HepG2 (cell line): ENCODE measurements at regions not wholly inside any gene's neighbourhood (a gene's known extent, or its start where the extent isn't known, plus 50 kb on each side); places are given as distances from the start of the nearest gene placed in this dataset.

ENCODE experiments used
- ATAC-seq: fragments of 200-7000 bp; cut with Tn5 transposase; 3 replicates; pipeline ENCODE4 v1.9.1; 2020; ENCODE audit warnings: mild to moderate bottlenecking, moderate library complexity
- BruUV-seq: library from RNA; stranded (reverse); fragments of 400-500 nt; replicated peaks from 2 replicates; lab custom pipeline; 2021; lab: Mats Ljungman, UMichigan
- CTCF ChIA-PET: fragments of 300-600 bp; formaldehyde crosslinking; extraction: SDS; loops from one replicate; lab custom pipeline; 2021; ENCODE audit warnings: low total read pairs, inconsistent platforms, low intra/inter-chr PET ratio; lab: Yijun Ruan, JAX
- POLR2A ChIA-PET: fragments of 350-600 bp; sonication (Branson Sonifier 250); formaldehyde crosslinking; loops from one replicate; lab custom pipeline; 2020; ENCODE audit warnings: antibody characterized with exemption, inconsistent platforms; lab: Yijun Ruan, JAX
- DNase-seq: peaks from one replicate; pipeline ENCODE4 v3.0.0-alpha.2; 2015; ENCODE audit warnings: low spot score
- FAIRE-seq: peaks from 3 replicates; lab custom pipeline; 2011; peaks lifted over from hg19 to GRCh38; lab: Jason Lieb, UNC
- H2AFZ ChIP-seq: one replicate; pipeline ENCODE4 v1.6.1; 2011; ENCODE audit warnings: low read length, inconsistent platforms
- H3K27ac ChIP-seq: fragments of 300-600 bp; 3 replicates; pipeline ENCODE4 v1.8.0; 2011; ENCODE audit warnings: mixed run types, mild to moderate bottlenecking, mixed read lengths, low read length, inconsistent platforms; ENCODE audit not compliant: insufficient read depth; ENCODE audit errors: extremely low read length
- H3K27me3 ChIP-seq, 2 experiments: fragments of 200-600 bp in 1 of 2; 2 replicates in 1 of 2; 3 replicates in 1 of 2; pipeline versions ENCODE4 v1.6.0 to v1.8.0; 2011; ENCODE audit warnings: low read length in 2 of 2, mild to moderate bottlenecking in 2 of 2, moderate library complexity in 2 of 2, inconsistent platforms in 1 of 2; ENCODE audit not compliant: insufficient read depth in 2 of 2, control insufficient read depth in 1 of 2
- H3K36me3 ChIP-seq, 2 experiments: fragments of 200-600 bp in 1 of 2; replicated peaks in 1 of 2; 2 replicates in 1 of 2; 3 replicates in 1 of 2; pipeline versions ENCODE4 v1.5.1 to v1.8.0; 2011; ENCODE audit warnings: low read length in 2 of 2, inconsistent platforms in 1 of 2; ENCODE audit not compliant: insufficient read depth in 2 of 2, control insufficient read depth in 1 of 2
- H3K4me1 ChIP-seq: 2 replicates; pipeline ENCODE4 v1.5.1; 2012; ENCODE audit warnings: low read length, inconsistent platforms; ENCODE audit not compliant: insufficient read depth
- H3K4me2 ChIP-seq: 2 replicates; pipeline ENCODE4 v1.6.0; 2011; ENCODE audit warnings: low read depth, low read length, inconsistent platforms
- H3K4me3 ChIP-seq, 3 experiments: fragments of 200-600 bp in 1 of 3; sonication (generic), shearing (Covaris generic) in 1 of 3; replicated peaks in 1 of 3; 2 replicates each; pipeline ENCODE4 v1.5.1; 2011 to 2016; ENCODE audit warnings: low read length in 3 of 3, inconsistent platforms in 2 of 3, low read depth in 2 of 3, mild to moderate bottlenecking in 2 of 3, control low read depth in 1 of 3, mixed read lengths in 1 of 3; ENCODE audit not compliant: insufficient read depth in 1 of 3
- H3K79me2 ChIP-seq: one replicate; pipeline ENCODE4 v1.6.1; 2011; ENCODE audit warnings: low read length, inconsistent platforms; ENCODE audit not compliant: insufficient read depth
- H3K9ac ChIP-seq: 2 replicates; pipeline ENCODE4 v1.6.0; 2011; ENCODE audit warnings: mild to moderate bottlenecking, low read depth, low read length, inconsistent platforms; ENCODE audit not compliant: insufficient read depth
- H3K9me3 ChIP-seq: 2 replicates; pipeline ENCODE4 v1.5.1; 2012; ENCODE audit warnings: mild to moderate bottlenecking, low read length
- H4K20me1 ChIP-seq: 2 replicates; pipeline ENCODE4 v1.6.0; 2011; ENCODE audit warnings: inconsistent platforms, mild to moderate bottlenecking, low read length, moderate library complexity; ENCODE audit not compliant: insufficient read depth
- GTF3A ChIP-seq: sonication (generic); formaldehyde crosslinking; conservative IDR thresholded peaks from 2 replicates; pipeline ENCODE4 v1.4.0; 2020; ENCODE audit warnings: mild to moderate bottlenecking, missing genetic modification reagents
- KLF12 ChIP-seq: sonication (generic); formaldehyde crosslinking; IDR thresholded peaks from 2 replicates; pipeline ENCODE4 v1.4.0; 2020; ENCODE audit warnings: missing genetic modification reagents, borderline replicate concordance
- NR2F6 ChIP-seq, 2 experiments: IDR thresholded peaks; 2 replicates each; pipeline ENCODE4 v1.6.1; 2016; ENCODE audit warnings: antibody characterized with exemption in 1 of 2, mild to moderate bottlenecking in 1 of 2
- SALL1 ChIP-seq: sonication (generic); formaldehyde crosslinking; IDR thresholded peaks from 2 replicates; pipeline ENCODE4 v1.8.0; 2022; ENCODE audit warnings: mild to moderate bottlenecking, missing genetic modification reagents
- WIZ ChIP-seq: sonication (generic); formaldehyde crosslinking; IDR thresholded peaks from 2 replicates; pipeline ENCODE4 v1.5.1; 2020; ENCODE audit warnings: mild to moderate bottlenecking, missing genetic modification reagents
- ZNF101 ChIP-seq: sonication (generic); formaldehyde crosslinking; IDR thresholded peaks from 2 replicates; pipeline ENCODE4 v1.4.0; 2020; ENCODE audit warnings: mild to moderate bottlenecking, low read depth, missing genetic modification reagents, borderline replicate concordance
- ZNF530 ChIP-seq: sonication (generic); formaldehyde crosslinking; IDR thresholded peaks from 2 replicates; pipeline ENCODE4 v1.5.0; 2020; ENCODE audit warnings: low read depth, mild to moderate bottlenecking, missing genetic modification reagents
- ZNF713 ChIP-seq: sonication (generic); formaldehyde crosslinking; IDR thresholded peaks from 2 replicates; pipeline ENCODE4 v1.4.0; 2020; ENCODE audit warnings: mild to moderate bottlenecking, missing genetic modification reagents
- WGBS: methylation state at CpG from one replicate; pipeline ENCODE4 v1.1.6; 2017; ENCODE audit warnings: low lambda C conversion rate; 5-methylcytosine and 5-hydroxymethylcytosine counted together
- in situ Hi-C: cut with HindIII; loops from 2 replicates; pipeline ENCODE4 v1.10.0; 2017; ENCODE audit warnings: low pct_unique_long_range_greater_than_20kb; ENCODE audit not compliant: extremely low pct_ligation_motif_present
- intact Hi-C: fragments of 100-400 bp; cut with micrococcal nuclease; formaldehyde crosslinking; loops from one replicate; pipeline ENCODE4 v1.10.0; 2022; ENCODE audit not compliant: unreplicated experiment

GRCh38 chr3:43874731-43875130, 184.0 kb downstream of the ABHD5 start:
- intact Hi-C loops: no loop called here
- CTCF ChIA-PET: no interaction called here
- FAIRE-seq: no peak

DNA sequence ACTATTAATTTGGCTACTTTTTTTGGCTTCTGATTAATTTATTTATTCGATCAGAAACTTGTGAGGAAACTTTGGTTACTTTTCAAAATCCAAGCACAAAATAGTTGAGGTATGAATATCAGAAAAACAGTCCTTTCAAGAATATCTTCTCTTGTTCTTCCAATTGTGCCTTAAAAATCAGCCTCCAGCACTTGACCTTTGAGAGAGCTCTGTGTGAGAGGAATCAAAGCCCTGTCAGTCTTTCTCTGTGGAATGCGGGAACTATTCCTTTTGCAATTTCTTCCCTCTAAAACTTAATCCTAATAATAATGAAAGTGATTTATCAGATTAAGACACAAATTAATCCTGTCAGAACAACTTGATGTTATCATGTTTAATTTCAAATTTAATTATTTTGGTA, 185.9 kb downstream of the ABHD5 start:
- no peak overlapping the region for H3K4me2 ChIP-seq
- in situ Hi-C loops: no loop called here
- H3K4me3 ChIP-seq: no peak overlapping the region
- H3K9ac ChIP-seq: no peak overlapping the region
- BruUV-seq: no TSS peak
- no peaks in the 10 kb centered on the region for H3K4me1 ChIP-seq
- H3K27ac ChIP-seq: no peak overlapping the region
- H4K20me1 ChIP-seq: peaks cover 4% of the 10 kb centered on the region; the same call in 1 of the 2 replicates
- no peaks in the 10 kb centered on the region for H3K9me3 ChIP-seq
- no peak for TF ChIP-seq GTF3A
- no peak for TF ChIP-seq ZNF713 (CRISPR knock-in tag)
- TF ChIP-seq WIZ (CRISPR knock-in tag): no peak
- TF ChIP-seq KLF12 (CRISPR knock-in tag): no peak
- no peak for DNase-seq
- CTCF ChIA-PET: no interaction called here
- FAIRE-seq: no peak
- H2AFZ ChIP-seq: no peak overlapping the region
- no peaks in the 10 kb centered on the region for H3K36me3 ChIP-seq
- no peak for ATAC-seq
- no peaks in the 10 kb centered on the region for H3K79me2 ChIP-seq
- POLR2A ChIA-PET: no interaction called here
- H3K27me3 ChIP-seq: peaks cover 0 to 6% of the 10 kb centered on the region in 2 experiments; a peak in 1 of 5 replicates
- intact Hi-C loops: no loop called here
- 28% methylated on average over 2 of the region's 2 CpGs for WGBS

More at GRCh38 chr3:43874731-43875130, 184.0 kb downstream of the ABHD5 start:
- H3K4me3 ChIP-seq: no peak overlapping the region
- no peaks in the 10 kb centered on the region for H3K36me3 ChIP-seq
- POLR2A ChIA-PET: no interaction called here
- H3K4me2 ChIP-seq: no peak overlapping the region
- H3K79me2 ChIP-seq: no peaks in the 10 kb centered on the region
- BruUV-seq: no TSS peak
- peaks cover 2 to 7% of the 10 kb centered on the region in 2 experiments; a peak in 2 of 5 replicates for H3K27me3 ChIP-seq
- ATAC-seq: no peak
- H3K4me1 ChIP-seq: no peaks in the 10 kb centered on the region
- H3K9me3 ChIP-seq: no peaks in the 10 kb centered on the region
- no peak for DNase-seq
- H3K27ac ChIP-seq: no peak overlapping the region
- H4K20me1 ChIP-seq: peaks cover 4% of the 10 kb centered on the region; the same call in 1 of the 2 replicates
- in situ Hi-C loops: no loop called here
- H2AFZ ChIP-seq: no peak overlapping the region
- TF ChIP-seq NR2F6 (IDR thresholded peaks at IDR 0.05) (no peak), NR2F6 (CRISPR knock-in tag; IDR thresholded peaks at IDR 0.05) (no peak), SALL1 (CRISPR knock-in tag) (no peak), ZNF101 (CRISPR knock-in tag) (no peak), ZNF530 (CRISPR knock-in tag) (no peak)
- TF ChIP-seq, all 625 proteins: peak for 0
- WGBS: 100% methylated on average over 1 of the region's 1 CpG
- H3K9ac ChIP-seq: no peak overlapping the region
